ENCODE measurements at regions not wholly inside any gene's neighbourhood (a gene's known extent, or its start where the extent isn't known, plus 50 kb on each side); places are given as distances from the start of the nearest gene placed in this dataset.

- no peak overlapping the region for H3K56ac ChIP-seq (ENCODE audit: insufficient read length, low read depth, low read length)
- H4K20me1 ChIP-seq (ENCODE audit: control insufficient read depth, insufficient read depth, insufficient read length) = no peaks in the 10 kb centered on the region
- Mint-ChIP-seq H3K27ac (no peak overlapping the region), H3K4me3 (no peak overlapping the region), H3K36me3 (ENCODE audit: insufficient read depth in 1 of 3, low read depth in 3 of 3) (peaks cover 0 to 8% (median 3%) of the 10 kb centered on the region in 3 experiments; a peak in 3 of 7 replicates), H3K9me3 (peaks cover 3 to 12% of the 10 kb centered on the region in 2 experiments; a peak in 4 of 5 replicates), H3K27me3 (ENCODE audit: low read depth) (no peaks in the 10 kb centered on the region), H3K4me1 (no peaks in the 10 kb centered on the region)
- no peaks in the 10 kb centered on the region for H3K9me3 ChIP-seq (ENCODE audit: control insufficient read depth, low read depth, low read length)
- no peak overlapping the region for H3K4ac ChIP-seq (ENCODE audit: low read depth, low read length)
- no peak overlapping the region for H4K91ac ChIP-seq (ENCODE audit: insufficient read length, low read depth, low read length)
- H2AFZ ChIP-seq (ENCODE audit: low read length) = no peak overlapping the region
- H3K27ac ChIP-seq (ENCODE audit: insufficient read length, low read depth, low read length) = no peak overlapping the region
- no peak overlapping the region for H2BK15ac ChIP-seq (ENCODE audit: low read depth, low read length)
- H3K79me2 ChIP-seq (ENCODE audit: insufficient read depth, low read length) = no peaks in the 10 kb centered on the region
- no peak overlapping the region for H2BK12ac ChIP-seq (ENCODE audit: insufficient read length, low read depth, low read length)
- H2BK5ac ChIP-seq (ENCODE audit: insufficient read length, low read length) = no peak overlapping the region
- H3K4me2 ChIP-seq (ENCODE audit: insufficient read depth, insufficient read length, low read length) = no peak overlapping the region
- no peak overlapping the region for H3K14ac ChIP-seq (ENCODE audit: insufficient read depth, low read length)
- WGBS (ENCODE audit: extremely low coverage, insufficient read length, low lambda C conversion rate) = no CpG with 5 or more reads among the region's 4 CpGs
- no peak for DNase-seq
- no peak overlapping the region for H3K9ac ChIP-seq (ENCODE audit: extremely low read depth, insufficient read length, low read length)
- TF ChIP-seq, protein P1, sequence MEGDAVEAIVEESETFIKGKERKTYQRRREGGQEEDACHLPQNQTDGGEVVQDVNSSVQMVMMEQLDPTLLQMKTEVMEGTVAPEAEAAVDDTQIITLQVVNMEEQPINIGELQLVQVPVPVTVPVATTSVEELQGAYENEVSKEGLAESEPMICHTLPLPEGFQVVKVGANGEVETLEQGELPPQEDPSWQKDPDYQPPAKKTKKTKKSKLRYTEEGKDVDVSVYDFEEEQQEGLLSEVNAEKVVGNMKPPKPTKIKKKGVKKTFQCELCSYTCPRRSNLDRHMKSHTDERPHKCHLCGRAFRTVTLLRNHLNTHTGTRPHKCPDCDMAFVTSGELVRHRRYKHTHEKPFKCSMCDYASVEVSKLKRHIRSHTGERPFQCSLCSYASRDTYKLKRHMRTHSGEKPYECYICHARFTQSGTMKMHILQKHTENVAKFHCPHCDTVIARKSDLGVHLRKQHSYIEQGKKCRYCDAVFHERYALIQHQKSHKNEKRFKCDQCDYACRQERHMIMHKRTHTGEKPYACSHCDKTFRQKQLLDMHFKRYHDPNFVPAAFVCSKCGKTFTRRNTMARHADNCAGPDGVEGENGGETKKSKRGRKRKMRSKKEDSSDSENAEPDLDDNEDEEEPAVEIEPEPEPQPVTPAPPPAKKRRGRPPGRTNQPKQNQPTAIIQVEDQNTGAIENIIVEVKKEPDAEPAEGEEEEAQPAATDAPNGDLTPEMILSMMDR (conservative IDR thresholded peaks at IDR 0.05) = no peak
- no peaks in the 10 kb centered on the region for H3K79me1 ChIP-seq (ENCODE audit: insufficient read depth, low read depth, low read length, poor library complexity, severe bottlenecking)
- no peaks in the 10 kb centered on the region for H3K27me3 ChIP-seq (ENCODE audit: insufficient read depth, low read length)
- no peak overlapping the region for H2BK120ac ChIP-seq (ENCODE audit: low read depth, low read length, poor library complexity, severe bottlenecking)
- no peak overlapping the region for H3K18ac ChIP-seq (ENCODE audit: insufficient read length, low read depth, low read length)
- H4K8ac ChIP-seq (replicated peaks; ENCODE audit: insufficient read length, low read depth, low read length) = no peak overlapping the region
- no peaks in the 10 kb centered on the region for H3K4me1 ChIP-seq (ENCODE audit: insufficient read depth, low read length)
- no peak overlapping the region for H2AK5ac ChIP-seq (ENCODE audit: insufficient read length, low read length)
- no peak overlapping the region for H3T11ph ChIP-seq (ENCODE audit: low read length)
- no peak overlapping the region for H3K23ac ChIP-seq (ENCODE audit: insufficient read length, low read depth, low read length)
- H3K23me2 ChIP-seq (ENCODE audit: insufficient read length, low read depth, low read length, poor library complexity, severe bottlenecking) = no peaks in the 10 kb centered on the region
- H4K5ac ChIP-seq (ENCODE audit: insufficient read length, low read depth, low read length) = no peak overlapping the region
- H2BK20ac ChIP-seq (ENCODE audit: low read depth, low read length, poor library complexity, severe bottlenecking) = no peak overlapping the region
Observed at GRCh38 chr18:30675072-30675471, 367.5 kb downstream of the DSC3 start.
